UCSD-AML1 (cell line): ENCODE measurements at regions not wholly inside any gene's neighbourhood (a gene's known extent, or its start where the extent isn't known, plus 50 kb on each side); places are given as distances from the start of the nearest gene placed in this dataset.
"Not testable (repeated sequence)": the region's sequence is repeated elsewhere in the genome, so short reads cannot be mapped to it uniquely, and the experiment has no call there.

ENCODE experiments used
- DNase-seq: peaks from one replicate; lab custom pipeline; 2025; ENCODE audit not compliant: unreplicated experiment; lab: John Stamatoyannopoulos, UW

- DNase-seq: no peak
These were observed 126.6 kb downstream of the C9orf152 start for GRCh38 chr9:110081395-110081794.

GRCh38 chr9:110083866-110084265, 124.1 kb downstream of the C9orf152 start:
- no peak for DNase-seq

GRCh38 chr9:110086537-110086936, 121.4 kb downstream of the C9orf152 start:
- DNase-seq: no peak

- no peak for DNase-seq
These were observed 120.4 kb downstream of the C9orf152 start for GRCh38 chr9:110087605-110088004.

- DNase-seq: no peak
These were observed 119.9 kb downstream of the C9orf152 start for GRCh38 chr9:110088099-110088498.

- no peak for DNase-seq
These were observed 118.1 kb downstream of the C9orf152 start for GRCh38 chr9:110089681-110090370.

- no peak for DNase-seq
These were observed 115.2 kb downstream of the C9orf152 start for GRCh38 chr9:110092792-110093191.

- no peak for DNase-seq
These were observed 114.5 kb downstream of the C9orf152 start for GRCh38 chr9:110093417-110093816.

GRCh38 chr9:110093871-110094270, 114.1 kb downstream of the C9orf152 start:
- no peak for DNase-seq

GRCh38 chr9:110095161-110095595, 112.8 kb downstream of the C9orf152 start:
- no peak for DNase-seq

- no peak for DNase-seq
These were observed 112.2 kb downstream of the C9orf152 start for GRCh38 chr9:110095776-110096175.

GRCh38 chr9:110096674-110097073, 111.3 kb downstream of the C9orf152 start:
- not testable (repeated sequence) for DNase-seq

- DNase-seq: no peak
These were observed 108.5 kb downstream of the C9orf152 start for GRCh38 chr9:110099236-110100095.

GRCh38 chr9:110101531-110102161, 106.3 kb downstream of the C9orf152 start:
- DNase-seq: no peak

- DNase-seq: no peak
These were observed 104.7 kb downstream of the C9orf152 start for GRCh38 chr9:110103257-110103656.

GRCh38 chr9:110104261-110104809, 103.6 kb downstream of the C9orf152 start:
- no peak for DNase-seq

GRCh38 chr9:110105107-110105506, 102.9 kb downstream of the C9orf152 start:
- no peak for DNase-seq

GRCh38 chr9:110106661-110107060, 101.3 kb downstream of the C9orf152 start:
- DNase-seq: no peak

GRCh38 chr9:110109333-110110092, 98.4 kb downstream of the C9orf152 start:
- no peak for DNase-seq

GRCh38 chr9:110110154-110110553, 97.8 kb downstream of the C9orf152 start:
- DNase-seq: no peak

GRCh38 chr9:110111868-110112267, 96.1 kb downstream of the C9orf152 start:
- DNase-seq: no peak
